Bronchial epithelial cell (primary cell): ENCODE measurements at regions not wholly inside any gene's neighbourhood (a gene's known extent, or its start where the extent isn't known, plus 50 kb on each side); places are given as distances from the start of the nearest gene placed in this dataset.

ENCODE experiments used
- DNase-seq: peaks from one replicate; pipeline ENCODE4 v3.0.0-alpha.2; 2010; ENCODE audit warnings: low read depth
- FAIRE-seq: peaks from 2 replicates; lab custom pipeline; 2011; peaks lifted over from hg19 to GRCh38; lab: Jason Lieb, UNC
- H3K27me3 ChIP-seq: 2 replicates; pipeline ENCODE4 v1.5.1; 2011; ENCODE audit warnings: low read length; ENCODE audit not compliant: control insufficient read depth, insufficient read depth
- H3K36me3 ChIP-seq: 2 replicates; pipeline ENCODE4 v1.5.1; 2011; ENCODE audit warnings: low read length; ENCODE audit not compliant: control insufficient read depth, insufficient read depth
- H3K4me3 ChIP-seq: 2 replicates; pipeline ENCODE4 v1.5.1; 2011; ENCODE audit warnings: mild to moderate bottlenecking, low read depth, low read length, control low read depth
- CTCF ChIP-seq: IDR thresholded peaks from 2 replicates; pipeline ENCODE4 v1.5.1; 2011; ENCODE audit warnings: mild to moderate bottlenecking, moderate library complexity, low read length, control low read depth, inconsistent platforms; ENCODE audit not compliant: insufficient read depth, severe bottlenecking

- Histone ChIP-seq H3K4me3 (no peak overlapping the region), H3K36me3 (no peaks in the 10 kb centered on the region), H3K27me3 (no peaks in the 10 kb centered on the region)
- peak; percentile 70 for DNase-seq
- peak; percentile 65 for TF ChIP-seq CTCF
- FAIRE-seq = no peak
Measured at GRCh38 chr12:14256555-14257169, 108.8 kb upstream of the ATF7IP start.

GRCh38 chr12:14257303-14257733 lies 108.2 kb upstream of the ATF7IP start:
- Histone ChIP-seq H3K27me3 (no peaks in the 10 kb centered on the region), H3K36me3 (no peaks in the 10 kb centered on the region), H3K4me3 (no peak overlapping the region)
- no peak for TF ChIP-seq CTCF
- DNase-seq = no peak
- no peak for FAIRE-seq

GRCh38 chr12:14257734-14258574 lies 107.5 kb upstream of the ATF7IP start:
- Histone ChIP-seq H3K27me3 (no peaks in the 10 kb centered on the region), H3K36me3 (no peaks in the 10 kb centered on the region), H3K4me3 (no peak overlapping the region)
- TF ChIP-seq CTCF = no peak
- FAIRE-seq = no peak
- peak; percentile 95 for DNase-seq

GRCh38 chr12:14258575-14258940 lies 106.9 kb upstream of the ATF7IP start:
- DNase-seq (no peak), FAIRE-seq (no peak)
- TF ChIP-seq CTCF = no peak
- no peaks in the 10 kb centered on the region for H3K27me3 ChIP-seq
- no peaks in the 10 kb centered on the region for H3K36me3 ChIP-seq
- H3K4me3 ChIP-seq = no peak overlapping the region

- TF ChIP-seq CTCF = no peak
- no peaks in the 10 kb centered on the region for H3K27me3 ChIP-seq
- no peak for FAIRE-seq
- no peaks in the 10 kb centered on the region for H3K36me3 ChIP-seq
- no peak for DNase-seq
- no peak overlapping the region for H3K4me3 ChIP-seq
Measured at GRCh38 chr12:14259481-14260010, 105.9 kb upstream of the ATF7IP start.
